ENCODE measurements at regions not wholly inside any gene's neighbourhood (a gene's known extent, or its start where the extent isn't known, plus 50 kb on each side); places are given as distances from the start of the nearest gene placed in this dataset.

DNA sequence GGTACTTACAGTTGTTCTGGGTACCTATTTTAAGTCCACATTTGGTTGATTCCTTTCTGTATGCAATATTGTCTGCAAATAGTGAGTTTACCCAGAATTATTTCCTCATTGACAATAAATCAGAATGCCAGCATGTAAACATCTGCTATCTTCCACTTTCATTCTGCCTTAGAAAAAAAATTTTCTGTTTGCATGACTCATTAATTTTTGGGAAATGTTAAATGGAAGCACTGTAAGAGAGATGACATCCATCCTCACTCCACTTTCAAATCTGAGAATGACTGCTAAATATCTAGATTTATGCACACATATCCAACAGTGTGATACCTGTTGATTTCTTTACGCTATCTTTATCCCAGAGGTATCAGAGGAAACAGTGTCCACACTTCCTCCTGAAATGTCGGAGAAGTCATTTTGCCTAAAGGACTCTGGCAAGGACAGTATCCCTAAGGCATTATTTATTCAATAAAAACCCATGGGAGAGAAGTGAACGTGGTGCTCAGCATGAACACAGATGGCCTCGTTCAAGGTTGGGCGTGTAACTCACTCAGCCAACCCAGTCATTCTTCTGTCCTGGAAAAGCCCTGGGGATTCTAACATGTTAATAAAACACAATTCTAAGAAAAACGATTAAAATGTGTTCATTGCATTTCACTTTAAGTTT lies 780.9 kb downstream of the QKI start:
- peak; percentile 27 for DNase-seq

DNA sequence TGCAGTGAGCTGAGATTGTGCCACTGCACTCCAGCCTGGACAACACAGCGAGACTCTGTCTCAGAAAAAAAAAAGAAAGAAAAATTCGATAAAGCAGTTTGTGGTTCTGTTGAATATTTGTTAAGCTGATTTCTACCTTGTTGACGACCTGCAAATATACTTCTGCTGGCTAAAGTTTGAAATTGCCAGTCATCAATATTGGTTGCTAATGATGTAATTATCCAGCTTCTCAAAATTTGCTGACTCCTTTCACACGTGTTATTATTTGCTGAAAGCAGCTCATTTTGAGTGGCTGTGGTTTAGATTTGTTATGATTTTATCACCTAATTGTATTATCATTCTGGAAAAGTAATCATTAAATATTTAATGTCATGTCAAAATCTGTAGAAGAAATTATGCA lies 774.3 kb downstream of the QKI start:
- no peak for DNase-seq

DNA sequence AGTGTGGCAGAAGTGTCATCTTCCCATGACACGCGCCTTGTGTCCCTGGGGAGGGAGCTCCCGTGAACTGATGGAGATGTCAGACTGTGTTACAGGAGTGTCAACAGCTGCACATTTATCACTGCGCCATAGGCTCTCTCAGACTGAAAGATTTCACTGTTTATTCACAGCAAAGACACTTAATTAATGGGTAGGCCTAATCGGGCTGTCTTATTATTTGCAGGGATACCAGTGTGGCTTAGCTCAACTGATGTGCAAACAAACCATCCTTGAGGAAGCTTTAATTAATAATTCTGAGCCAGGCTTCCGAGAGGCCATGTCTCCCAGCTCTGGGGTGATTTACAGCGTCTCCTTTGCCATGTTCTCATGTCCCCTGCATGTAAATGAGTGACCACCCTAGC lies 771.0 kb downstream of the QKI start:
- no peak for DNase-seq

DNA sequence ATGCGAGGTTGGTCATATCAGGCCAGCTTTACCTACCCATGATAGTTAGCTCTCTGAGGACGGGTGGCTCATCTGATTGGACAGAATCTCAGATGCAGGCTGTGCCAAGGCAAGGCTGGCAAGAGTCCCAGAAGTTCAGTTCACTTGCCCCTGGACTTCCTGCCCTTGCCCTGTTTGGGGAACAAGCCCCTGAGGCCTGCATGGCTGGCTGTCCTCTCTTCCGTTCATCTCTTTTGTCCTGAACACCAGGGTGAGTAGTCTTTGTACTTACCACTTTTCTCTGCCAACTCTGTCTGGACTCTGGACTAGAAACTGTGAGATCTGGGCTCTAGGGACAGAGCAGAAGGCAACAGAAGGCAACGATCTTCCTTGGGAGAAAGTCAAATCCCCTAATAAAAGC lies 769.9 kb downstream of the QKI start:
- DNase-seq, result no peak

DNA sequence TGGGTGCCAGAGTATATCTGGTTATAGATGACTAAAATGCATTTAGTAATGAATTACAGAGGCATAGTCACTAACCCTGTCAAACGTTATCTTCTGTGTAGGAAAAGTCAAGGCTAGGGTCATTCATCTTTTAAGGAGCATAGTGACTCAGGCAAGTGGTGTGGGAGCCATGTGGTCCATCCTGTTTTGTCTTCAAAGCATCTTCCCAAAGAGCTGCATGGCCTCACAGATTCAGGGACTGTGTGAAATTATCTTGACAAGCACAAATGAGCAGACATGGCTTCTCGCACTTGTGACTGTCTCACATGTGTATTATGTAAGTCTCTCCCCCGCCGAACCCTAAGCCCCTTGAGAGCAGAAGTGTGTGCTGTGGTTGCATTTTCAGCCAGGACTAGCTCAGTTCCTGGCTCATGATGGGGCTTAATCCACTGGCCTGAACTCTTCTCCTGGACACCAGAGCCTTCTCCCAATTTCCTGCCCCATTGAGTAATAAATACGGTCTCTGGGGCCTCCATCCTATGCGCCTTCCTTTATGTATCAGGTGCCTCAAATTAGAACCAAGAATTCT lies 769.1 kb downstream of the QKI start:
- no peak for DNase-seq

DNA sequence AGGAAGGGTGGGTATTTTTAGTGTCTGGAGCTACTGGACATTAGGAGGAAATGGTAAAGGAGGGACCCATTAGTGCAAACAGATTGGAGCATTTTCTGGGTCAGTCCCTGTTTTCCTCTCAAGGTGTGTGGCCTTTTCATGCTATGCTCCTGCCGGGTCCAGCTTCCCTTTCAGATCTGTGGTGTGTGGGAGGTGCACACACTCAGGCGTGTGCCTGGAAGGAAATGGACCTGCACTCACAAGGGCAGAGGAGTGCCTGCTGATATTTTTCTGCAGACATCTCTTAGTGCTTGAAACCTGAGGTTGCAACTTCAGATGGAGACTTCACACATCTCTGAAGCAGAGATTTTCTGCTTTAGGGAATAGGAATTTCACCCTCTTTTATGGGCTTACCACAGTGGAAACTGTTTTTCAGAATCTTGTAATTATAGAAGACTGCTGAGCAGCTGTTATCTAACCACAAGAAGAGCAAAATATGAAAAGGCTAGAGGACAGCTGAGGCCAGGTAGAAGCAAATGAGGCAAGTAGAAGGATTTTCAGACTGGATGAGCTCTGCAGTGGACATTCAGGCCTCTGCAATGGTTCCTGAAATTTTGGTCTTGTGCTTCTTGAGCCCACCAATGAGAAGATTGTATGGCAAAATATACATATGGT lies 764.3 kb downstream of the QKI start:
- DNase-seq, result no peak

DNA sequence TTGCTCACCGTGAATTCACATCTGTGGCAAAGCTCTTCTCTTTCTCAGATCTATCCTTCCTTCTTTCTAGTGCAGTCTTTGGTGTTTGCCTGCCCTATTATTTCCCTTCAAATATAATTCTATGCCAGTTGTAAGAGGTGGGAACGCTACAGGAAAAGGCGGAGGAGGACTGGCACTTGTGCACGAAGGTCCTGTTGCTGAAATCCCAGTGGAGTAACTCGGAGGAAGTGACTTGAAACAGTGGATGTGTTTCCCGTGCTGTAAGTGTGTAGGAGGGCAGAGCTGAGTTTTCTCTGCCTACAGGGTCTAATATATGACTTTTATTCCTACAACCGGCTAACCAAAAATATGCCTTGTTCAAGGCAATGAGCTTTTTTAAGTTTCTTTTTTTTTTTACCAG lies 754.8 kb downstream of the QKI start:
- DNase-seq, result no peak

DNA sequence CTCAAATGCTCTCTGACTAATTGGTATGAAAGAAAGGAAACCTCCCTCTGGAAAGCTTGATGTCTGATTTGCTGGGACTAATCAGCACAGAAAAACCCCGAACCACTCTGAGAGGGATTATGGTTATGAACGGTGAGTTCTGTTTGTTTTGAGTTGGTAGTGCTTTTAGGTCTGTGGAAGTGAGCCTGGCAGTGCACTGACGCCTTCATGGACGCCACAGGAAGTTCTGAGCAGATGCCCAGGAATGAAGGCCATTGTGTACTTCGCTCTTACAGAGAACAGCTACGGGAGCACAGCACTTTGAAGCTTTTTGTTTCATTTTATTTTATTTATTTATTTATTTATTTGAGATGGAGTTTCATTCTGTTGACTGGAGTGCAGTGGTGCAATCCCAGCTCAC lies 754.1 kb downstream of the QKI start:
- DNase-seq, result no peak

DNA sequence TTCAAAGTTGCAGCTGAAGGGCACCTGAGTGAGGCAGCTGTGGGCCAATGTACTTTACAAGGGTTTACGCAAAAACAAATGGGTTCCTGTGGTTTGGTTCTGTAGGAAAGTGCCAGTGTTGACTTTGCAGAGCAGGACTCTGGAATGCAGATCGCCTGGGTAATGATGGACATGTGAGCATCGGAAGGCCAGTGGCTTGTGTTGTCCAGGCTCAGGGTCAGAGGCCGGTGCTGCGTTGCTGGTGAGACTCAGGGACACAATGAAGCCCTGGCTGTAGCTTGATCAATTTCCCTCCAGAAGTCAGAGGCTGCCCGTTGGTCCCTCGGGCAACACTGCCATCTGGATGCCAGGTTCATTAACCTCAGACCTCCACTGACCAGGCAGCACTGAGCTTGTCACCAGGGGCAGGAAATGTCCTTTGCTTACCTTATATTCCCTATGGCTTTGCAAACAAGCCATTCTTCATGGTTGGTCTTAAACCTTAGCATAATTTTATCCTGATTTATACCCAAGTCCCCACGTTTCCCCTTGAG lies 753.4 kb downstream of the QKI start:
- DNase-seq, result no peak

DNA sequence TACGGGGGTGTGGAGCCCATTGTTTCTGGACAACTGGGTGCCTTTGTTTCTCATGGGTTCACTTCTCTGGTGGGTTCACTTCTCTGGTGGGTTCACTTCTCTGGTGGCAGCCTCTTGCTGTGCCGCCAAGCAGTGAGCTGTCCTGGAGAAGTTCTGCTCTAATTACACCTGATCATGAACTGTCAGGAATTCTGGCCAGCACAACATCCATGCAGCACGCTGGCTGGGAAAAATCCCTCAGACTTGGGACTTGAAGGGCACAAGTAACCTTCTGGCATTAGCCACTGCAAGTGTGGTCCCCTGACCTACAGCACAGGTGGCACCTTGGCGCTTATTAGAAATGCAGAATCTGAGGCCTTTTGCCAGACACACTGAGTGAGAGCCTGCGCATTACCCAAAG lies 752.5 kb downstream of the QKI start:
- DNase-seq, result no peak

DNA sequence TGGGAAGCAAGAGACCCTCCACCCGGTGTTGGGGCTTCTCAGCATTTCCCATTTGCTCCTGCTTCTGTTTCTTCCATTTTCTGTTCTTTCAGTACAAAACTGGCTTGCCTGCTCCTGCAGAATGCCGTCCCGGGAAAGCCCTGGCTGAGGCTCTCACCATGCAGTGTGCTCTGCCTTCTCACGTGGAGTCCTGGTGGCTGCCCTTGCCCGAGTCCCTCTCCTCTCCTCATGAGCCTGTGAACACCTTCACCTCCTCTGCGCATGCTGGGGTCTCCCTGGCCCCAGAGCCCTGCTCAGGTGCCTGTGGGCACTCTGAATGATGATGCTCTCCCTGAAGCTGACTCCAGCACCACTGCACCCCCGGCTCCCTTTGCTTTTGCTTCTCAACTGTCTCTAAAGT lies 752.0 kb downstream of the QKI start:
- DNase-seq, result no peak

DNA sequence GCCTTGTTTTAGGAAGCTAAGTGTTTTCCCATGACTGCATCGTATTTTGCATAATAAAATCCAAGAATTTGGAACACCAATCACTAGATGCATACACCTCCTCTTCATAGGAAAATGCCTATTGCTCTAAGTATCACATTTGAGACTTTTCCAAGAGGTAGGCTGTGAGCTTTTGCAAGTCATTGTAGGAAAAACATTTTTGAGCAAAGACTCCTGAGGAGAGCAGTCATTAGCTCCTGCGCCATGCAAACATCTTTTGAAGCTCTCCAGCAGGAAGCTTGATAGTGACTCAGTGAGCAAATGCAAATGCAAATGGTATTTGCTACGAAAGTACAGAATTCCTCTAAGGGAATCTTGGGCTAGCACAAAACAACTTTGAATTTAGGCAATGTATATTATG lies 750.4 kb downstream of the QKI start:
- no peak for DNase-seq

DNA sequence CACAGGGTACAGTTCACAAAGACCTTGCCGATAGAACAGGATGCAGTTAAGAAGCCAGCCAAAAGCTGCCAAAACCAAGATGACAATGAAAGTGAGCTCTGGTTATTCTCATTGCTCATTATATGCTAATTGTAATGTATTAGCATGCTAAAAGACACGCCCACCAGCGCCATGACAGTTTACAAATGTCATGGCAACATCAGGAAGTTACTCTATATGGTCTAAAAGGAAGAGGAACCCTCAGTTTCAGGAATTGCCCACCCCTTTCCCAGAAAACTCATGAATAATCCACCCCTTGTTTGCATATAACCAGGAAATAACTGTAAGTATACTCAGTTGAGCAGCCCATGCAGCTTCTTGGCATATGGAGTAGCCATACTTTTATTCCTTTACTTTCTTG lies 748.7 kb downstream of the QKI start:
- DNase-seq, result no peak

DNA sequence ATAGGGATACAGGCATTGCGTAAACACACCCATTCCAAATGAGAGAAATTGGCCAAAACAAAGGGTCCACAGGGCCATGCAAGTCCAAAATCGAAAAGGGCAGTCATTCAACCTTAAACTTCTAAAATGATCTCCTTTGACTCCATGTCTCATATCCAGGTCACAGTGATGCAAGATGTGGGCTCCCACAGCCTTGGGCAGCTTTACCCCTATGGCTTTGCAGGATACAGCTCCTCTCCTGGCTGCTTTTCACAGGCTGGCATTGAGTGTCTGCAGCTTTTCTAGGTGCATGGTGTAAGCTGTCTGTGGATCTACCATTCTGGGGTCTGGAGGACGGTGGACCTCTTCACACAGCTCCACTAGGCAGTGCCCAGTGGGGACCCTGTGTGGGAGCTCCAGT lies 744.5 kb downstream of the QKI start:
- no peak for DNase-seq

DNA sequence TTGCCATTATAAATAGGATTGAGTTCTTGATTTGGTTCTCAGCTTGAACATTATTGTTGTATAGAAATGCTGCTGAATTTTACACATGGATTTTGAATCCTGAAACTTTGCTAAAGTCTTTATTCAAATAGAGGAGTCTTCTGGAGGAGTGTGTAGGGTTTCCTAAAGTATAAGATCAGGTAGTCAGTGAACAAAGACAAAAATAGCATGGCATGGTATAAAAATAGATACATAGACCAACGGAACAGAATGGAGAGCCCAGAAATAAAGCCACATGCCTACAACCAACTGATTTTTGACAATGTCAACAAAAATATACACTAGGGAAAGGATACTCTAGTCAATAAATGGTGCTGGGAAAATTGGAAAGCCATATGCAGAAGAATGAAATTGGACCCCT lies 740.1 kb downstream of the QKI start:
- DNase-seq, result no peak

DNA sequence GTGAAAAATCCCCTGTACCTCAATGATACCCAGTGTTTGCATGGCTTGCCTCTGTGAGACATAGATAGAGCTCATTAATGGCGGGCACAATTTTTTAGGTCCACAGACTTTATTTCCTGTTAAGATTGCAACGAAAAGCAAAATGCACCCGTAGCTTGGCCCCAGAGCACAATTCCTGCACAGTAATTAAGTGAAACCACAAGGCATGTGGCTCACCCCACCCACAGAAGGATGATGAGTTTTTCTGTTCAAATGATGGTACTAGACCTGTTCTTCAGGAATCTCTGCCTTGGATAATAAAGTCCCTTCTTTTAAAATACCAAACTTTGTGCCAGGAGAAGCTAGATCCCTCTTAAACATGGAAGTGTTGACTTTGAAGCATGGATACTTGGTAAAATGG lies 738.1 kb downstream of the QKI start:
- DNase-seq, result no peak

DNA sequence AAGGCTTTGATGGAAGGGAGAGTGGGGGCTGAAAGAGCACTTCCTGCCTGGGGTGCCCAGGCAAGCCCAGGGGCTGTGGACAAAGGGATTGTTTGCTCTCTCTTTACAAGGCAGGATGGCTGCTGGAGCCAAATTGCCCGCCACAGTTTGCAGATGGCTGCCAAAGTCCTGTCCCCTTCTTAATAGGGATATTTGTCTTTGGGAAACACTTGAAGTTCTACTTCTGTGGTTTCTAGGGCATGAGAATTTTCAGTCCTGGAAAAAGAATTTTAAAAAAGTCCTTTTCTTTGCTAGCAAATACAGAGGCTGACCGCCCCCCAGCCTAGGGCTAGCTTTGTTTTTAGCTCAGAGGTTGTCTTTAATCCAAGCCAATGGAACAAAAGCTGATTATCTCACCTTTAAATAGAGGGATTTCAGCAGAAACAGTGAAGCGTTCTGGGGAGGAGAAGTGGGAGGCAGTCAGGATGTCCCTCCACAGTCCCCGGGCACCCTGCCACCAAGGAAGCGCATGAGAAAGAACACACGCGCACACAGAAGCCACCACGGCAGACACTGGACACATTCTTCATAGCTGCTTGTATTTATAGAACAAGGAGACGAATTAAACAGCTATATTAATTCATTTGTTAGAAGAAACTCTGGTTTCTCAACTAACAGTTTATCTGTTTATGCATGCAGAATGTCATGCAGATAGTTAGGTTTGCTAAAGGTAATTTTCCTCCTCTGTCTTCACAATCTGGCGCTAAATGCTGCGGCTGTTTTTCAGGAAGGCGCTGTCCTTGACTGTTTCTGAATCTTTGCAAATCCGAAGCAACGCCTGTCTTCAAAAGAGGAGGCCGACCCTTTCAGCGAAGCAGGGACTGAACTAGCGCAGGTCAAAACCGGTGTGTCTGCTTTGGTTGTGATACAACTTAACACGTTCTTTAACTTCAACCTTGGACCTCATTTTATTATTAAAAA lies 736.9 kb downstream of the QKI start:
- DNase-seq, result peak; percentile 94

DNA sequence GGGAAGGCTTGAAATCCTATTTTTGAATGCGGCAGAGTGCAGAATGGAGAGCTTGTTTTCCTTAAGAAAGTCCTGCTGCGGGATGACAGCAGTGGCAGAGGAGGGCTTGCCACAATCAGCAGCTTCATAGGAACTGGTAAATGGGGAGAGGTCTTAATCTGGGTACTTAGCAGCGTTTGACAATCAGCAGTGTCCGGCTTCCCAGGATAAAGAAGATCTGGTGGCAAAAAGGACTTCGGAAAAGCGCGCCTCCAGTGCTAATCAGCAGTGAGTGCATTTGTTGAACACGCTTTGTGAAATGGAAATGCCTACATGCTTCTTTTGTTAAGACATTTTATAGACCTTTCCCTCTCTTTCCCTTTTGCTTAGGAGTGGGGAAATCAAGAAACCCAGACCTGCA lies 735.7 kb downstream of the QKI start:
- no peak for DNase-seq

DNA sequence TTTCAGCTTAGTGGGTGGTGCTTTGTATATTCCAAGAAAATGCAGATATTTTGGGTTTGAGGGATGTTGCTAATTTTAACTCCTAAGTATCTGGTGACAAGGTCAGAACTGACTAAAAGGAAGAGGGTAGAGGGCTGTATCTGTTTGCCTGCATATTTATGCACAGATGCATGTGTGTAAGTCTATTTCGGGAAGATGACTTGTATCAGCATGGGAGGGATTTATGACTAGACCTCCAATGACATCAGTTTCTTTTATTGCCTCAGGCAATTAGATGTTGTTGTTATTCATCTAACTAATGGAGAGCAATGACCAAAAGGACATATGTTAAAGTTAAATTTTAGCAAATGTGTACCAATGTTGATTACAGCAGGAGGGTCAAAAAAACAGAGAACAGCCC lies 734.3 kb downstream of the QKI start:
- DNase-seq, result no peak

DNA sequence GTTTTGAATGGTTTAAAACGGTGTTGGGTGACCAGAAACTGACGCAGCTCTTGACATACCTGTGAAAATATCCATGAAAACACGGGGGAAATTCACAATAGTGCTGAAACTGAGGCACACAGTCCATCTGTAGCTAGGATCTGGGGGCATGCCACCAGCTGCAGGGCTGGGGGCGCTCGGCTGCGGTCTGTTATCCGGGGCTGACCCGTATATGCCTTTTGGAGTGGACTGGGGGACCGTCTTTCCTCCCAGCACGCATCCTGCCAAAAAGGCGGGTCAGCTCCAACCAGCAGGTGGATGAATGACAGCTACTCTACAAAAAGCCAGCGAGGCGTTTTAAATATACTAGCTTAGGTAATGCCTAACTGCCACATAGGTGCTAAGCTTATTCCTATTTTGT lies 729.8 kb downstream of the QKI start:
- DNase-seq, result no peak

DNA sequence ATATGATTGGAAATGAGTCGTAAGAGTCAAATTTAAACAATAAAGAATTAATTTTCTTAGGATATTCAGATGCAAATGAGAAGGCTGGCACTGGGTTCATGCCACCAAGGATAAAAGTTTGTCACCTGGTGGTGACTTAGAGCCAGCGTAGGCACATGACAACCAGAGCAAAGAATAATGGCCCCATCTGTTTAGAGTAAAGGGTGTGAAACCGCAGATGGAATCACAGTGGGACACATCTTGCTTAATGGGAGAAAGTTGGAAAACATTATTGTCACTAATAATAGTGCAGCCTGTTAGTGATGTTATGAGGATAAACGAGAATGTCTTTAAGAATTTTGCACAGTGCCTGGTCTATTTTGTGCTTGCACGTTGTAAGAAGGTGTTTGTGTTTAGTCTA lies 727.8 kb downstream of the QKI start:
- DNase-seq, result no peak

DNA sequence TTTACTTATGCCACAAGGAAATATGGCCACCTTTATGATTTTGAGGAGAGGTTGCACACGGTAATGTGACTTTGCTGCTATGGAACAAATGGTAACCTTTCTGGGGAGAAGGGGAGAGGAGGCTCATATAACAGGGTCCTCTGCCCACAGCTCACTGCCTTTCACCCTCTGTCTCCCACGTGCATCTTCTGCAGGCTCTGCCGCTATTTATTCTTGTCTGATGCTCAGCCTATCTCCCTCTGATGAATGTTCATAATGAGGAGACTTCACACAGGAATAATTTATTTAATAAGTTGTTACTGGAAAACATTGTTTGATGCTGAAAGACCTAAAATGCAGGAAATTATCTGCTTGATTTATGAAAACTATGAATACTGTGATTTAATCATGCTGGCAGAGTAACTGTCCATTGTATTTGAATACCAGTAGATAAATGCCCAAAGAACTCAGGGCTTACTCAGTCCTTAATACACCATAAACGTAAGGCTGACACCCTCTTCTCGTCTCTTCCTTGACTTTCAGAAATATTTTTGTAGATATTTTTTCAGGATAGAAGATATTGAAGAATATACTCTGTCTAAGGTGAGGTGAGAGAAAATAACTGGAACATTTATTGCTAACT lies 721.1 kb downstream of the QKI start:
- DNase-seq, result no peak

DNA sequence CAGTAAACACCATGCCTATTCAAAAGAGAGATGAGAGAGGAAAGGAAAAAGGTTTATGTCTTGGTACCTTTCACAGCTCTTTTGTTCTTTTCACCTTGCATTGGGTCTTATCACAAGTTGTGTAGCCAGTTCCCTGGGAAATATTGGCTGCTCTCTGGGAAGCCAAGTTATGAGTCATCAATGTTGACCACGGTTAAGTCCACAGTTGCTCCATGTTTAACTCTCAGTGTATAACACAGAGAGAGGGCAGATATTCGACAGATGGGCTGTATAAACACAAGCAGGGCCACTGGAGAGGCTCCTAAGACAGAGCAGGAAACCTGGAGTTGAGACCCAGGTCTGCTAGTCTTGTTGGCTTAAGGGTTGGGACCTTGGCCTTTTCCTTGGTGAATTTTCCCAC lies 718.6 kb downstream of the QKI start:
- DNase-seq, result no peak
